MM.1S (cell line): ENCODE measurements at regions not wholly inside any gene's neighbourhood (a gene's known extent, or its start where the extent isn't known, plus 50 kb on each side); places are given as distances from the start of the nearest gene placed in this dataset.

ENCODE experiments used
- EZH2 ChIP-seq: fragments of 300-600 bp; sonication (generic); optimal IDR thresholded peaks from 2 replicates; pipeline ENCODE3; 2017; ENCODE audit warnings: low read depth, mild to moderate bottlenecking, antibody characterized with exemption, low read length, mixed read lengths
- TF ChIP-seq, protein P1 (sequence below): fragments of 300-600 bp; sonication (generic); IDR thresholded peaks from 2 replicates; pipeline ENCODE4 v1.5.1; 2016; ENCODE audit warnings: antibody characterized with exemption, low read length, mixed read lengths

DNA sequence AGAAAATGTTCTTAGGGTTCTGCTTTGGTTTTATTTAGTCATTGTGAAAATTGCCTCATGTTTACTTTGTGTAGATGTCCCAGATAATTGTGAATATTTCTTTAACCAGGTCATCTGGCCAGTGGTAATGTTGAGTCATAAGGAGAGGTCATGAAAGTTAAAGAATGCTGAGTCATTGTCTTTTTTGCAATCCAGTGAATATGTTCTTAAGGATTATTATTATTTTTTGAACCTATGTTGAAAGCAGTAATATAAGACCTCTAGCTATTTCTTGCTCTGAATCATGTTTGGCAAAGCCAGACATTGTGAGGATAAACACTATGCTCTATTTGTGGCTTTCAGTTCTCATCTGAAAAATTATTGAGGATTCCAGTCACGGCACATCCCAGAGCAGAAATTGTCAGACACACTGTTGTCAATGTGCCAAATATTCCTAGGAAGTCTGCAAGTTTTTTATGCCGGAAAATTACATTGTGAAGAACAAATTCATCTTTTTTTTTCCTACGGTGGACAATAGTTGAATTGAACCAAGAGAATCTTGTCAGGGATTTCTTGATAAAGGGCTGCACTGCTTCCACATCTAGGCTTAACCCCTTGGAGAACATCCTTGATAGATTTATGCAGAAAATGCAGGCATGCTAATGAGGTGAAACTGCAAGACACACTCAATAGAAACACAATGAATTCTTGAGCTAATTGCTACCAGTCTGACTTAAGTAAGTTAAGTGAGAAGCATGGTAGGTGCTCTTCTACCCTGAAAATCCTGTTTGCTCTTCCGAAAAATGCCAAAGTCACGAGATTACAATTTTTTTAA, 369.6 kb downstream of the ATP23 start:
- TF ChIP-seq, protein P1, sequence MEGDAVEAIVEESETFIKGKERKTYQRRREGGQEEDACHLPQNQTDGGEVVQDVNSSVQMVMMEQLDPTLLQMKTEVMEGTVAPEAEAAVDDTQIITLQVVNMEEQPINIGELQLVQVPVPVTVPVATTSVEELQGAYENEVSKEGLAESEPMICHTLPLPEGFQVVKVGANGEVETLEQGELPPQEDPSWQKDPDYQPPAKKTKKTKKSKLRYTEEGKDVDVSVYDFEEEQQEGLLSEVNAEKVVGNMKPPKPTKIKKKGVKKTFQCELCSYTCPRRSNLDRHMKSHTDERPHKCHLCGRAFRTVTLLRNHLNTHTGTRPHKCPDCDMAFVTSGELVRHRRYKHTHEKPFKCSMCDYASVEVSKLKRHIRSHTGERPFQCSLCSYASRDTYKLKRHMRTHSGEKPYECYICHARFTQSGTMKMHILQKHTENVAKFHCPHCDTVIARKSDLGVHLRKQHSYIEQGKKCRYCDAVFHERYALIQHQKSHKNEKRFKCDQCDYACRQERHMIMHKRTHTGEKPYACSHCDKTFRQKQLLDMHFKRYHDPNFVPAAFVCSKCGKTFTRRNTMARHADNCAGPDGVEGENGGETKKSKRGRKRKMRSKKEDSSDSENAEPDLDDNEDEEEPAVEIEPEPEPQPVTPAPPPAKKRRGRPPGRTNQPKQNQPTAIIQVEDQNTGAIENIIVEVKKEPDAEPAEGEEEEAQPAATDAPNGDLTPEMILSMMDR = no peak
- no peak for TF ChIP-seq EZH2
